H1 (cell line): ENCODE measurements at regions not wholly inside any gene's neighbourhood (a gene's known extent, or its start where the extent isn't known, plus 50 kb on each side); places are given as distances from the start of the nearest gene placed in this dataset.

Experiments
- CTCF ChIA-PET: fragments of 300-600 bp; sonication (Branson Sonifier 250); formaldehyde crosslinking; loops from one replicate; lab custom pipeline; 2021; ENCODE audit not compliant: partially characterized antibody; lab: Charles Lee
- POLR2A ChIA-PET: fragments of 300-600 bp; sonication (Branson Sonifier 250); formaldehyde crosslinking; loops from one replicate; lab custom pipeline; 2021; ENCODE audit warnings: inconsistent platforms; ENCODE audit not compliant: partially characterized antibody; lab: Charles Lee
- DNase-seq, 2 experiments: peaks; one replicate each; pipeline versions ENCODE4 v3.0.0 to v3.0.0-alpha.2; 2010 to 2022; ENCODE audit warnings: low spot score in 2 of 2, low read depth in 1 of 2, mixed read lengths in 1 of 2
- FAIRE-seq: peaks from 2 replicates; lab custom pipeline; 2011; peaks lifted over from hg19 to GRCh38; lab: Jason Lieb, UNC
- H2AFZ ChIP-seq: 2 replicates; pipeline ENCODE4 v1.8.1; 2012; ENCODE audit warnings: low read length, inconsistent platforms
- H2AK5ac ChIP-seq: 2 replicates; pipeline ENCODE4 v1.6.1; 2013; ENCODE audit warnings: low read depth, low read length
- H2BK120ac ChIP-seq: replicated peaks from 2 replicates; pipeline ENCODE3; 2013; ENCODE audit warnings: low read depth, low read length, inconsistent platforms
- H2BK12ac ChIP-seq: 2 replicates; pipeline ENCODE4 v1.6.1; 2013; ENCODE audit warnings: low read depth, low read length
- H2BK15ac ChIP-seq: 2 replicates; pipeline ENCODE4 v1.6.1; 2013; ENCODE audit warnings: low read length
- H2BK20ac ChIP-seq: 2 replicates; pipeline ENCODE4 v1.6.1; 2013; ENCODE audit warnings: low read length
- H2BK5ac ChIP-seq: 2 replicates; pipeline ENCODE4 v1.6.1; 2013; ENCODE audit warnings: low read depth, low read length
- H3K14ac ChIP-seq: 2 replicates; pipeline ENCODE4 v1.6.1; 2013; ENCODE audit warnings: inconsistent platforms; ENCODE audit not compliant: insufficient read length
- H3K18ac ChIP-seq: 2 replicates; pipeline ENCODE4 v1.6.1; 2013; ENCODE audit warnings: low read length; ENCODE audit errors: extremely low read depth
- H3K23ac ChIP-seq: 2 replicates; pipeline ENCODE4 v1.6.1; 2013; ENCODE audit warnings: inconsistent platforms; ENCODE audit not compliant: insufficient read length
- H3K23me2 ChIP-seq: 2 replicates; pipeline ENCODE4 v1.6.1; 2013; ENCODE audit warnings: low read depth, low read length
- H3K27ac ChIP-seq: 2 replicates; pipeline ENCODE4 v1.6.1; 2011; ENCODE audit warnings: low read depth, low read length, inconsistent platforms
- H3K27me3 ChIP-seq, 4 experiments: replicated peaks in 1 of 4; 1 replicate in 1 of 4; 2 replicates in 3 of 4; pipeline versions ENCODE4 v1.6.1 to v1.8.1; 2011 to 2013; ENCODE audit warnings: low read length in 3 of 4, mild to moderate bottlenecking in 3 of 4, inconsistent platforms in 2 of 4, mixed read lengths in 2 of 4, moderate library complexity in 1 of 4; ENCODE audit not compliant: control insufficient read depth in 3 of 4, insufficient read depth in 3 of 4; ENCODE audit errors: extremely low read depth in 1 of 4
- H3K36me3 ChIP-seq, 4 experiments: 2 replicates each; pipeline versions ENCODE4 v1.6.1 to v1.8.1; 2011 to 2013; ENCODE audit warnings: mild to moderate bottlenecking in 4 of 4, low read length in 3 of 4, moderate library complexity in 2 of 4, control low read depth in 1 of 4, inconsistent platforms in 1 of 4; ENCODE audit not compliant: insufficient read depth in 4 of 4, control insufficient read depth in 2 of 4
- H3K4ac ChIP-seq: replicated peaks from 2 replicates; pipeline ENCODE3; 2013; ENCODE audit warnings: low read length, low read depth, mixed read lengths, inconsistent platforms; ENCODE audit not compliant: insufficient read length
- H3K4me1 ChIP-seq, 4 experiments: replicated peaks in 1 of 4; 1 replicate in 1 of 4; 2 replicates in 3 of 4; pipeline versions ENCODE4 v1.6.1 to v1.8.1; 2011 to 2013; ENCODE audit warnings: low read length in 3 of 4, inconsistent platforms in 2 of 4, mixed read lengths in 1 of 4; ENCODE audit not compliant: insufficient read depth in 4 of 4, control insufficient read depth in 3 of 4
- H3K4me2 ChIP-seq, 2 experiments: 2 replicates each; pipeline versions ENCODE4 v1.6.1 to v1.8.1; 2011 to 2013; ENCODE audit warnings: low read depth in 2 of 2, low read length in 2 of 2, control low read depth in 1 of 2, inconsistent platforms in 1 of 2, mild to moderate bottlenecking in 1 of 2; ENCODE audit not compliant: insufficient read depth in 1 of 2
- H3K4me3 ChIP-seq, 4 experiments: fragments of 200-600, 300-600 bp in 1 of 4; sonication (generic), shearing (Covaris generic), sonication (Bioruptor Twin) in 1 of 4; 2 replicates each; pipeline versions ENCODE4 v1.5.1 to v1.8.1; 2011 to 2016; ENCODE audit warnings: low read length in 4 of 4, low read depth in 3 of 4, control low read depth in 2 of 4, inconsistent platforms in 2 of 4, mild to moderate bottlenecking in 2 of 4, mixed read lengths in 1 of 4, moderate library complexity in 1 of 4; ENCODE audit not compliant: insufficient read depth in 2 of 4; ENCODE audit errors: extremely low read depth in 1 of 4
- H3K56ac ChIP-seq: replicated peaks from 2 replicates; pipeline ENCODE3; 2013; ENCODE audit warnings: low read depth, mild to moderate bottlenecking, mixed read lengths, low read length, inconsistent platforms; ENCODE audit not compliant: insufficient read length
- H3K79me1 ChIP-seq: 2 replicates; pipeline ENCODE4 v1.6.1; 2013; ENCODE audit warnings: low read depth, low read length, control low read depth
- H3K79me2 ChIP-seq, 2 experiments: 2 replicates each; pipeline versions ENCODE4 v1.6.1 to v1.8.1; 2012 to 2013; ENCODE audit warnings: low read length in 2 of 2, mild to moderate bottlenecking in 2 of 2, inconsistent platforms in 1 of 2; ENCODE audit not compliant: insufficient read depth in 2 of 2, control insufficient read depth in 1 of 2
- H3K9ac ChIP-seq, 4 experiments: replicated peaks in 1 of 4; 1 replicate in 1 of 4; 2 replicates in 3 of 4; pipeline versions ENCODE4 v1.6.1 to v1.8.1; 2011 to 2013; ENCODE audit warnings: low read depth in 3 of 4, low read length in 3 of 4, control low read depth in 2 of 4, mild to moderate bottlenecking in 2 of 4, moderate library complexity in 2 of 4, inconsistent platforms in 1 of 4; ENCODE audit errors: extremely low read depth in 1 of 4
- H3K9me3 ChIP-seq, 2 experiments: 2 replicates each; pipeline versions ENCODE4 v1.6.1 to v1.8.1; 2012 to 2013; ENCODE audit warnings: mild to moderate bottlenecking in 2 of 2, moderate library complexity in 2 of 2, control low read depth in 1 of 2, inconsistent platforms in 1 of 2, low read depth in 1 of 2, low read length in 1 of 2, mixed read lengths in 1 of 2; ENCODE audit not compliant: insufficient read depth in 2 of 2
- H4K20me1 ChIP-seq, 2 experiments: replicated peaks in 1 of 2; 2 replicates each; pipeline versions ENCODE3 to v1.8.1; 2011 to 2013; ENCODE audit warnings: inconsistent platforms in 2 of 2, low read length in 2 of 2, mild to moderate bottlenecking in 1 of 2; ENCODE audit not compliant: insufficient read depth in 2 of 2, control insufficient read depth in 1 of 2
- H4K5ac ChIP-seq: 2 replicates; pipeline ENCODE4 v1.6.1; 2013; ENCODE audit warnings: low read length, low read depth, mixed read lengths, inconsistent platforms; ENCODE audit not compliant: insufficient read length
- H4K8ac ChIP-seq: 2 replicates; pipeline ENCODE4 v1.8.0; 2013; ENCODE audit warnings: mild to moderate bottlenecking, moderate library complexity, low read length, inconsistent platforms; ENCODE audit not compliant: insufficient read depth; ENCODE audit errors: extremely low read depth
- H4K91ac ChIP-seq: replicated peaks from 2 replicates; pipeline ENCODE3; 2013; ENCODE audit warnings: low read length, mixed read lengths, inconsistent platforms; ENCODE audit not compliant: insufficient read length
- CHD2 ChIP-seq: IDR thresholded peaks from 2 replicates; pipeline ENCODE4 v1.6.1; 2012; ENCODE audit warnings: low read length, improper control_type of control experiment
- EGR1 ChIP-seq: IDR thresholded peaks from 2 replicates; pipeline ENCODE4 v1.6.1; 2011; ENCODE audit warnings: low read depth, low read length, borderline replicate concordance
- EP300 ChIP-seq, 2 experiments: IDR thresholded peaks; 1 replicate in 1 of 2; 2 replicates in 1 of 2; pipeline ENCODE4 v1.6.1; 2011 to 2012; ENCODE audit warnings: low read depth in 2 of 2, low read length in 2 of 2, mild to moderate bottlenecking in 2 of 2, borderline replicate concordance in 1 of 2, inconsistent platforms in 1 of 2, moderate library complexity in 1 of 2
- JUN ChIP-seq: IDR thresholded peaks from 2 replicates; pipeline ENCODE4 v1.6.1; 2011; ENCODE audit warnings: low read depth, mild to moderate bottlenecking, improper control_type of control experiment, low read length
- JUND ChIP-seq: IDR thresholded peaks from 2 replicates; pipeline ENCODE4 v1.6.1; 2011; ENCODE audit warnings: mild to moderate bottlenecking, improper control_type of control experiment, low read length
- POLR2A ChIP-seq, 2 experiments: IDR thresholded peaks; 1 replicate in 1 of 2; 2 replicates in 1 of 2; pipeline ENCODE4 v1.6.1; 2011; ENCODE audit warnings: low read depth in 2 of 2, low read length in 2 of 2, mild to moderate bottlenecking in 2 of 2; ENCODE audit errors: control extremely low read depth in 1 of 2
- RBBP5 ChIP-seq: IDR thresholded peaks from 2 replicates; pipeline ENCODE4 v1.7.1; 2012; ENCODE audit warnings: low read depth, mild to moderate bottlenecking, inconsistent platforms, low read length, moderate library complexity, borderline replicate concordance
- WGBS, 2 experiments: shearing (Covaris generic) in 1 of 2; methylation state at CpG; one replicate each; pipeline versions ENCODE4 v1.1.6 to v1.1.7; 2013 to 2015; ENCODE audit warnings: low lambda C conversion rate in 2 of 2, mixed read lengths in 2 of 2, inconsistent platforms in 1 of 2, low coverage in 1 of 2, missing lambda C conversion rate in 1 of 2; ENCODE audit not compliant: insufficient replicate concordance in 2 of 2, insufficient coverage in 1 of 2, insufficient read length in 1 of 2; ENCODE audit errors: extremely low coverage in 1 of 2, missing lambda C conversion rate in 1 of 2; 5-methylcytosine and 5-hydroxymethylcytosine counted together

GRCh38 chr2:77938462-77938861 lies 416.3 kb upstream of the LRRTM4 start:
- no peaks in the 10 kb centered on the region for H3K79me2 ChIP-seq
- H3K4me3 ChIP-seq: no peak overlapping the region
- H4K8ac ChIP-seq: no peak overlapping the region
- ChIA-PET CTCF (no interaction called here), POLR2A (no interaction called here)
- FAIRE-seq (no peak), DNase-seq (no peak)
- H2AK5ac ChIP-seq: no peak overlapping the region
- no peak overlapping the region for H3K9ac ChIP-seq
- 86% methylated on average over 1 of the region's 1 CpG; no CpG with 5 or more reads in 1 of the 2 experiments for WGBS, 2 experiments
- H3K23me2 ChIP-seq: no peaks in the 10 kb centered on the region
- no peak overlapping the region for H2BK20ac ChIP-seq
- H3K36me3 ChIP-seq: no peaks in the 10 kb centered on the region
- peaks cover 0 to 1% (median 0%) of the 10 kb centered on the region in 4 experiments; a peak in 1 of 7 replicates for H3K27me3 ChIP-seq
- H3K4me2 ChIP-seq: no peak overlapping the region
- H3K56ac ChIP-seq: no peak overlapping the region
- H2BK15ac ChIP-seq: no peak overlapping the region
- H4K5ac ChIP-seq: no peak overlapping the region
- no peak overlapping the region for H3K14ac ChIP-seq
- no peaks in the 10 kb centered on the region for H4K20me1 ChIP-seq
- H3K79me1 ChIP-seq: no peaks in the 10 kb centered on the region
- H3K23ac ChIP-seq: no peak overlapping the region
- no peak overlapping the region for H2BK12ac ChIP-seq
- no peak overlapping the region for H2AFZ ChIP-seq
- H4K91ac ChIP-seq: no peak overlapping the region
- H2BK120ac ChIP-seq: no peak overlapping the region
- TF ChIP-seq EGR1: no peak
- no peak for TF ChIP-seq CHD2
- no peak for TF ChIP-seq JUN
- no peak for TF ChIP-seq JUND
- no peak for TF ChIP-seq POLR2A (IDR thresholded peaks at IDR 0.05; ENCODE audit: control extremely low read depth in 1 of 2, low read depth in 2 of 2, low read length in 2 of 2)
- TF ChIP-seq RBBP5: no peak
- TF ChIP-seq EP300 (IDR thresholded peaks at IDR 0.05; ENCODE audit: borderline replicate concordance in 1 of 2, low read depth in 2 of 2, low read length in 2 of 2): no peak
- no peak overlapping the region for H3K18ac ChIP-seq
- no peak overlapping the region for H2BK5ac ChIP-seq
- no peaks in the 10 kb centered on the region for H3K4me1 ChIP-seq
- H3K4ac ChIP-seq: no peak overlapping the region
- no peaks in the 10 kb centered on the region for H3K9me3 ChIP-seq
- no peak overlapping the region for H3K27ac ChIP-seq
